Activated gamma-delta T cell (primary cell): ENCODE measurements at regions not wholly inside any gene's neighbourhood (a gene's known extent, or its start where the extent isn't known, plus 50 kb on each side); places are given as distances from the start of the nearest gene placed in this dataset.

ENCODE experiments used
- DNase-seq: peaks from one replicate; lab custom pipeline; 2025; lab: John Stamatoyannopoulos, UW

DNA sequence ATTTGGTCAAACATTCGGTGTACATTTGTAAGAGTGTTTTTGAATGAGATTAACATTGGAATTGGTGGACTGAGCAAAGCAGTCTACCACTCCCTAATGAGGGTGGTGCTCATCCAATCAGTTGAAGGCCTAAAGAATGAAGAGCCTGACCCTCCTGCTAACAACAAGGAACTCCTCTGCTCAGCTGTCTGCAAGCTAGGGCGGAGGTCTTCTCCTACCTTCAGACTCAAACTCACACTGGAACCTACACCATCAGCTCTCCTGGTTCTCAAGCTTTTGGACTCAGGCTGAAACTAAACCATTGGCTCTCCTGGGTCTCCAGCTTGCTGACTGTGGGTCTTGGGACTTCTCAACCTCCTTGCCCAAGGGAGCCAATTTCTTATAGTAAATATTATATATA is 55.5 kb upstream of the NPAS2 start:
- DNase-seq: no peak

DNA sequence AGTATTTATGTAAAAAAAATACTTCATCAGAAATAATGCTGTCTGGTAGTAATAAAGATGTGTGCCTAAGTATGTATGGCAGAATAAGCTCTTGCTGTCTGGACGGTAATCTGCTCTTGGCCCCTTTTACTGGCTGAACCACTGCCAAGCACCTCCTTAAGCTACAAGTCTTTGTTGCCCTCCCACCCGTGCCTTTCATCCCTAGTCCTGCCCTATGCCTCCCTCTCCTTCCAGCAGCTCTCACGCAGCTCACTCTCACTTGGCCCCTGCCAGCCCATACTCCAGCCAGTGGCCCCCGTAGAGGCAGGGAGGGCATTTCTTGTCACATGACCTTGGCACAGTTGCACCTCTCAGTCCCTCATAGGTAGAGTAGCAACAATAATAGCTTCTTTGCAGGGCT is 54.5 kb upstream of the NPAS2 start:
- DNase-seq: no peak

DNA sequence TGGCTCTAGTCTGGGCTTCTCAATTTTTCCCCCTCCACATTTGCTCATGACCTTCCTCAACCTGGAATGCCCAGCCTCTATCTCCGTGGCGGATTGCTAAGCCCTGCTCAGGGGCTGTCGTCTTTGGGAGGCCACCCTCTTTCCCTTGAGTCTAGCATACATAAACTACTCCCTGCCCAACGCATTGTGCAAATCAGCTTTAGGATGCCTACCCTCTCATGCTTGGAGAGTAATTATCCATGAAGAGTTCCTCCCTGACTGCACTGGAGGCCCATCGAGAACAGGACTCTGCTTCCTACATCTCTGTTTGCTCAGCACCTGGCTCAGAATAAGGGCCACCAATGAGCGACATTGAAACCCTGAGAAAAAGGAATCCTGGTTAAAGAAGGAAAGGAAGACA is 53.7 kb upstream of the NPAS2 start:
- DNase-seq: no peak

DNA sequence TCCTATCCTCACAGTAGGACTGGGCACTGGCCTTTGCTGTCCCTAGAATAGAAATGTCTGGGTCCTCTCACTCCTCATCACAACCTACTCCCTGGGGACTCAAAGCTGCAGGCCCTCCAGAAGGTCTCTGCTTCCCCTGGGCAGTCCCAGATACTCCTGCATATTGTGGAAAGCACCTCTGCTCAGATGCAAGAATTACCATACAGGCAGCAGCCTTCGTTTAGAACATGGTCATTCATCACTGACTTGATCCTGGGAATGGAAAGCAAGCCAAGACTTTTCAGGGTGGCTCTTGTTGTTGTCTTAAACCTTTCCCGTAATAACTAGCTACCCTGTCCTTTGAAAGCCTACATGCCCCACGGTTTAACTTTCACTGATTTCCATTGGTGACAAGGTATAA is 53.1 kb upstream of the NPAS2 start:
- DNase-seq: no peak

DNA sequence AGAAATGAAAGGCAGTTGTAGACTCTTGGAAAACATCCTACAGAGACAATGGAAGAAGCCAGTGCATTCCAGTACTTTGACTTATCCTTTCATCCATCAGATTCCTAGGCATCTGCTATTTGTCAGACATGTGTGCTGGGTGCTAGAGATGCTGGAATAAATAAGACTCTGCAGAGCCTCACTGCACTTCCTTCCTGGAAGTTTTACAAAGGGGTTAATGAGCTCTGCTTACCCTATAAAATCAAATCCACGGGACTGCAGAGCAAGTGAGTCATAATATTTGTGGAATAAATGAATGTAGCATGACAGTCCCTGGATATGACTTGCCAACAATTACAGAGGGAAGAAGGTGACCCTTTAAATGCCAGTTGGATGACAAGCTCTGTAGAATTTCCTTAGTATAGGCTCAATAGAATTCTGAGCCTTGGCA is 52.7 kb upstream of the NPAS2 start:
- no peak for DNase-seq

DNA sequence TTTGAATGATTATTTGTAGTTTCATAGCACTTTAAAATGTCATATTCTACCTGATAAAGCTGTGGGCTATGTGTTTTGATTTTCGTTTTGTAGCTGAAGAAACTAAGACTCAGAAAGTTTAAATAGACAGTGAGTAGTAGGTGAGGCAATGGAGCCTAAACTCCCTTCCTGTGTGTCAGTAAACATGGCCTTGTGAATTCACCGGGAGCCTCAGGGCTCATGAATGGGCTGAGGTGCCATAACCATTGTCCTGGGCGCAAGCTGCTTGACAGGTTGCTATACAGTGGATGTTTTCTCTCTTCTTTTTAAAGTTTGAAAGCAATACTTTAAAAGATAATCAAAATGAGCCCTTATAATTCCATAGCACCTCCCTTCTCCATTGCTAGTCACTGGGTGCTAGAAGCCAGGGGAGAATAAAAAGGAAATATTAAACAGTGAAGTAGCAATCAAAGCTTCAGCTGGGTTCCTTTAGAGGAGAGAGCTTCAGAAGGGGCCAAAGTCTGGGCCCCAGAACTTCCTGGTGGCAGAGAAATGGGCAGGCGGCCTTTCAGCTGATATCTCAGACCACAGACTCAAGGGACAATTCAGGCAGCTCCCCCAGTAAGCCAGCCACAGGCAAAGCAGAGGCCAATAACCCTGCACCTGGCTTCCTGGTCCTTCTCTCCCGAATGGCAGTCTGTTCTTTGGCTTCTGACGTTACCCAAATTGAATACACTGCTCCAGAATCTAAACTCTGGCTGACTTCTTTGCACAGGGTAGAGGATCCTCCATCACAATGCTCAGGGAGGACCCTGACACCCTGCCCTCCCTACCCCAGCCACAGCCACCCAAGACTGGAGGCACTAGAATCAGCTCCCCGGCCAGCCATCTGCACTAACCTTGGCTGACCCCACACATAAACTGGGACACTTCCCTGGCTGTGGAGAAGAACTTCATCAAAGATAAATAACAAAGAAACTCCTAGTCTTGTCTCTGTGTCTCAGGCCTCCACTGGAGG is 51.8 kb upstream of the NPAS2 start:
- DNase-seq: no peak
